Mesodermal cell (in vitro differentiated cells): ENCODE measurements at regions not wholly inside any gene's neighbourhood (a gene's known extent, or its start where the extent isn't known, plus 50 kb on each side); places are given as distances from the start of the nearest gene placed in this dataset.
A peak's percentile ranks its signal among the peaks of the same experiment; 100 is the strongest.
"Not testable (repeated sequence)": the region's sequence is repeated elsewhere in the genome, so short reads cannot be mapped to it uniquely, and the experiment has no call there.

Experiments
- H3K27ac ChIP-seq: 2 replicates; pipeline ENCODE4 v1.7.0; 2013; ENCODE audit warnings: mild to moderate bottlenecking, low read depth, low read length, moderate library complexity; ENCODE audit not compliant: severe bottlenecking
- H3K36me3 ChIP-seq: 2 replicates; pipeline ENCODE4 v1.7.1; 2013; ENCODE audit warnings: mild to moderate bottlenecking, low read length, moderate library complexity; ENCODE audit not compliant: control insufficient read depth, insufficient read depth
- H3K4me1 ChIP-seq: one replicate; pipeline ENCODE4 v1.7.1; 2013; ENCODE audit warnings: mild to moderate bottlenecking, low read length; ENCODE audit not compliant: insufficient read depth, control insufficient read depth, poor library complexity, severe bottlenecking
- H3K4me3 ChIP-seq: 2 replicates; pipeline ENCODE4 v1.7.0; 2013; ENCODE audit warnings: low read length, control low read depth, mild to moderate bottlenecking; ENCODE audit not compliant: insufficient read depth, poor library complexity, severe bottlenecking; ENCODE audit errors: extremely low read depth
- H3K9me3 ChIP-seq: 2 replicates; pipeline ENCODE4 v1.7.1; 2013; ENCODE audit warnings: mild to moderate bottlenecking, low read length, moderate library complexity; ENCODE audit not compliant: control insufficient read depth
- WGBS, 2 experiments: methylation state at CpG; one replicate each; pipeline ENCODE4 v1.1.5; 2013; ENCODE audit warnings: missing lambda C conversion rate in 2 of 2; ENCODE audit not compliant: insufficient coverage in 2 of 2; 5-methylcytosine and 5-hydroxymethylcytosine counted together

- not testable (repeated sequence) for H3K36me3 ChIP-seq, H3K9me3 ChIP-seq, H3K4me1 ChIP-seq, H3K27ac ChIP-seq, H3K4me3 ChIP-seq
- 74 to 88% methylated on average over 6 to 7 of the region's 8 CpGs for WGBS, 2 experiments
Measured at GRCh38 chr9:62881811-62882210, 1692.0 kb downstream of the SPATA31A7 start.

- not testable (repeated sequence) for H3K9me3 ChIP-seq, H3K4me3 ChIP-seq, H3K4me1 ChIP-seq, H3K27ac ChIP-seq, H3K36me3 ChIP-seq
- 84 to 95% methylated on average over 3 to 4 of the region's 5 CpGs for WGBS, 2 experiments
Measured at GRCh38 chr9:62882717-62883116, 1692.9 kb downstream of the SPATA31A7 start.

GRCh38 chr9:62896692-62897091 is 1706.9 kb downstream of the SPATA31A7 start:
- not testable (repeated sequence) for H3K27ac ChIP-seq, H3K9me3 ChIP-seq, H3K4me1 ChIP-seq, H3K36me3 ChIP-seq, H3K4me3 ChIP-seq
- 83 to 100% methylated on average over 1 of the region's 3 CpGs for WGBS, 2 experiments

GRCh38 chr9:62897411-62898225 is 1707.8 kb downstream of the SPATA31A7 start:
- H3K4me3 ChIP-seq, result peak overlapping the region; percentile 31
- not testable (repeated sequence) for H3K9me3 ChIP-seq, H3K27ac ChIP-seq, H3K4me1 ChIP-seq, H3K36me3 ChIP-seq
- no CpG with 5 or more reads among the region's 48 CpGs for WGBS, 2 experiments

- WGBS, 2 experiments, result no CpG with 5 or more reads among the region's 4 CpGs
- not testable (repeated sequence) for H3K36me3 ChIP-seq, H3K4me1 ChIP-seq, H3K9me3 ChIP-seq, H3K4me3 ChIP-seq, H3K27ac ChIP-seq
Measured at GRCh38 chr9:62899666-62900065, 1709.8 kb downstream of the SPATA31A7 start.

- H3K36me3 ChIP-seq, H3K4me3 ChIP-seq, H3K27ac ChIP-seq, H3K4me1 ChIP-seq, H3K9me3 ChIP-seq: not testable (repeated sequence)
- 40% methylated on average over 1 of the region's 3 CpGs; no CpG with 5 or more reads in 1 of the 2 experiments for WGBS, 2 experiments
Measured at GRCh38 chr9:62904061-62904460, 1714.2 kb downstream of the SPATA31A7 start.

- not testable (repeated sequence) for H3K4me1 ChIP-seq, H3K9me3 ChIP-seq, H3K36me3 ChIP-seq, H3K27ac ChIP-seq, H3K4me3 ChIP-seq
- WGBS, 2 experiments, result no CpG with 5 or more reads among the region's 5 CpGs
Measured at GRCh38 chr9:62905722-62906121, 1715.9 kb downstream of the SPATA31A7 start.

- H3K4me3 ChIP-seq, H3K9me3 ChIP-seq, H3K36me3 ChIP-seq, H3K27ac ChIP-seq, H3K4me1 ChIP-seq: not testable (repeated sequence)
- 80% methylated on average over 1 of the region's 11 CpGs; no CpG with 5 or more reads in 1 of the 2 experiments for WGBS, 2 experiments
Measured at GRCh38 chr9:62907866-62908265, 1718.0 kb downstream of the SPATA31A7 start.

GRCh38 chr9:62908271-62908670 is 1718.4 kb downstream of the SPATA31A7 start:
- H3K4me3 ChIP-seq, H3K9me3 ChIP-seq, H3K27ac ChIP-seq, H3K4me1 ChIP-seq, H3K36me3 ChIP-seq: not testable (repeated sequence)
- WGBS, 2 experiments, result no CpG with 5 or more reads among the region's 4 CpGs

GRCh38 chr9:62909447-62909846 is 1719.6 kb downstream of the SPATA31A7 start:
- not testable (repeated sequence) for H3K27ac ChIP-seq, H3K4me1 ChIP-seq, H3K9me3 ChIP-seq, H3K4me3 ChIP-seq, H3K36me3 ChIP-seq
- WGBS, 2 experiments, result 67 to 78% methylated on average over 2 of the region's 8 CpGs

GRCh38 chr9:62912278-62912677 is 1722.4 kb downstream of the SPATA31A7 start:
- not testable (repeated sequence) for H3K4me3 ChIP-seq, H3K27ac ChIP-seq, H3K36me3 ChIP-seq, H3K4me1 ChIP-seq, H3K9me3 ChIP-seq
- no CpG with 5 or more reads among the region's 4 CpGs for WGBS, 2 experiments
